Activated T-cell treated with anti-CD3 and anti-CD28 coated beads, Interleukin-2, amount 50 U/mL, for 24 hours (primary cell): ENCODE measurements at regions not wholly inside any gene's neighbourhood (a gene's known extent, or its start where the extent isn't known, plus 50 kb on each side); places are given as distances from the start of the nearest gene placed in this dataset.
"Not testable (repeated sequence)": the region's sequence is repeated elsewhere in the genome, so short reads cannot be mapped to it uniquely, and the experiment has no call there.

Source experiments
- DNase-seq: peaks from one replicate; pipeline ENCODE4 v3.0.0-alpha.2; 2020
- H3K27ac Mint-ChIP-seq: 2 replicates; pipeline ENCODE4 v1.8.0; 2020; ENCODE audit warnings: mild to moderate bottlenecking, mixed read lengths
- H3K27me3 Mint-ChIP-seq: 2 replicates; pipeline ENCODE4 v1.8.0; 2020; ENCODE audit warnings: mixed read lengths
- H3K36me3 Mint-ChIP-seq: 2 replicates; pipeline ENCODE4 v1.8.0; 2020; ENCODE audit warnings: low read depth, mixed read lengths
- H3K4me1 Mint-ChIP-seq: 2 replicates; pipeline ENCODE4 v1.8.0; 2020; ENCODE audit warnings: low read depth, mixed read lengths
- H3K4me3 Mint-ChIP-seq: 2 replicates; pipeline ENCODE4 v1.8.0; 2020; ENCODE audit warnings: mild to moderate bottlenecking, moderate library complexity, mixed read lengths
- H3K9me3 Mint-ChIP-seq: 2 replicates; pipeline ENCODE4 v1.8.0; 2020; ENCODE audit warnings: mixed read lengths

GRCh38 chr20:48124181-48124782, 339.0 kb upstream of the SULF2 start:
- DNase-seq = no peak
- H3K27ac Mint-ChIP-seq = no peak overlapping the region

GRCh38 chr20:48120120-48120519, 334.8 kb upstream of the SULF2 start:
- no peaks in the 10 kb centered on the region for H3K36me3 Mint-ChIP-seq
- no peaks in the 10 kb centered on the region for H3K4me1 Mint-ChIP-seq
- H3K9me3 Mint-ChIP-seq = no peaks in the 10 kb centered on the region
- no peak overlapping the region for H3K27ac Mint-ChIP-seq
- H3K27me3 Mint-ChIP-seq = peaks cover 17% of the 10 kb centered on the region
- H3K4me3 Mint-ChIP-seq = no peak overlapping the region
- no peak for DNase-seq

More at GRCh38 chr20:48124181-48124782, 339.0 kb upstream of the SULF2 start:
- no peak overlapping the region for H3K4me3 Mint-ChIP-seq
- H3K27me3 Mint-ChIP-seq = no peaks in the 10 kb centered on the region
- H3K36me3 Mint-ChIP-seq = no peaks in the 10 kb centered on the region
- H3K9me3 Mint-ChIP-seq = no peaks in the 10 kb centered on the region
- H3K4me1 Mint-ChIP-seq = no peaks in the 10 kb centered on the region

DNA sequence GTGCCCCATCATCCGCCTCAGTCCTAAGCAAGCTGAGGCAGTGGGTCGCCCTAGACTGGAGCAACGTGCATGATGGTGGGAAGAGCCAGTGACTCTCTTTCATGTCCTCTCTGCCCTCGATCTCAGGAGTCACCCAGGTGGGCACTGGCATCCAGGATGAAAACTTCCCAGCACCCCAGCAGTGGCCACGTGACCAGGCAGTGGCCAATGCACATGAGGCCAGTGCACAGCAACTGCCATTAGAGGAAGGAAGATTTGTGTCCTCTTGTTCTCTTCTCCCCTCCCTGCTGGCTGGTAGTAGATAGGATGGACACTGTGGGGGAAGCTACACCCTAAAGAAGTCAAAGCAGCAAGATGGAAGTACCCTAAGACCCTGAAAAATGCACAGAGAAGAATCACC, 334.1 kb upstream of the SULF2 start:
- peaks cover 24% of the 10 kb centered on the region for H3K27me3 Mint-ChIP-seq
- not testable (repeated sequence) for H3K9me3 Mint-ChIP-seq, H3K36me3 Mint-ChIP-seq, H3K27ac Mint-ChIP-seq, H3K4me1 Mint-ChIP-seq, DNase-seq, H3K4me3 Mint-ChIP-seq

GRCh38 chr20:48115502-48115901, 330.2 kb upstream of the SULF2 start:
- H3K9me3 Mint-ChIP-seq = no peaks in the 10 kb centered on the region
- H3K4me1 Mint-ChIP-seq = no peaks in the 10 kb centered on the region
- DNase-seq = no peak

GRCh38 chr20:48107560-48107959, 322.3 kb upstream of the SULF2 start:
- Mint-ChIP-seq H3K27me3 (peaks cover 3% of the 10 kb centered on the region), H3K4me3 (no peak overlapping the region), H3K36me3 (no peaks in the 10 kb centered on the region), H3K9me3 (no peaks in the 10 kb centered on the region), H3K27ac (no peak overlapping the region), H3K4me1 (no peaks in the 10 kb centered on the region)
- DNase-seq = no peak

More at GRCh38 chr20:48115502-48115901, 330.2 kb upstream of the SULF2 start:
- H3K4me3 Mint-ChIP-seq = no peak overlapping the region
- H3K36me3 Mint-ChIP-seq = no peaks in the 10 kb centered on the region
- H3K27ac Mint-ChIP-seq = no peak overlapping the region
- H3K27me3 Mint-ChIP-seq = peaks cover 32% of the 10 kb centered on the region

DNA sequence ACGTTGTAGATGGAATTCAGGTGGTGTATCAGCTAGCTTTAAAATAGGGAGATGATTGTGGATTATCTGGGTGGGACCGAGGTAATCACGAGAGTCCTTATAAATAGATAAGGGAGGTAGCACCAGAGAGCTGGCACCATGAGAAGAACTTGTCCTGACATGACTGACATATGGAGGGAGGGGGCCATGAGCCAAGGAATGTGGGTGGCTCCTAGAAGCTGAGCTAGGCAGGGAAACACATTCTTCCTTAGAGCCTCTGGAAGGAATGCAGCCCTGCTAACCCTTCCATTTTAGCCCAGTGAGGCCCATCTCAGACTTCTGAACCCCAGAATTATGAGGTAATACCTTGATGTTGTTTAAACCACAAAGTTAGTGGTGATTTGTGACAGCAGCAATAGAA, 321.1 kb upstream of the SULF2 start:
- Mint-ChIP-seq H3K9me3 (no peaks in the 10 kb centered on the region), H3K27me3 (no peaks in the 10 kb centered on the region), H3K36me3 (no peaks in the 10 kb centered on the region), H3K27ac (no peak overlapping the region), H3K4me3 (no peak overlapping the region), H3K4me1 (no peaks in the 10 kb centered on the region)
- DNase-seq = no peak

DNA sequence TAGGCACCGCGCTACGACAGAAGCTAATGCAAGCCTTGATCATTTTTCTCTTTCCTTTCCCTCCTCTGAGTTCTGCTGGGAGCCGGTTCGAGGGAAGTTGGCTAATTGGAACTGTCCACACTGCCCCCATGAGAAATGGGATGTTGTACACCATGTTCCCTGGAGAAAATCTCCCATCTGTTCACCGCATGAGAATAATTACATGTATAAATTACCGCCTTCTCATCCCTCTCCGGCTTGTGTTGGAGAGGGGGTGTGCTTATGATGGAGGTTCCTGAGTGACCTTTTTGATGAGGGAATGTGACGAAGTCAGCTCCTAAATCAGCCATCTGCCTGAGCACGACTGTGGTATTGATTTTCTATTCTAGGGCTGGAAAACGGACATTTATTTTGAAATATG, 320.2 kb upstream of the SULF2 start:
- H3K27ac Mint-ChIP-seq = no peak overlapping the region
- H3K27me3 Mint-ChIP-seq = no peaks in the 10 kb centered on the region
- H3K9me3 Mint-ChIP-seq = no peaks in the 10 kb centered on the region
- no peaks in the 10 kb centered on the region for H3K36me3 Mint-ChIP-seq
- H3K4me3 Mint-ChIP-seq = no peak overlapping the region
- H3K4me1 Mint-ChIP-seq = no peaks in the 10 kb centered on the region
- DNase-seq = no peak

GRCh38 chr20:48102931-48103660, 317.8 kb upstream of the SULF2 start:
- DNase-seq = no peak

DNA sequence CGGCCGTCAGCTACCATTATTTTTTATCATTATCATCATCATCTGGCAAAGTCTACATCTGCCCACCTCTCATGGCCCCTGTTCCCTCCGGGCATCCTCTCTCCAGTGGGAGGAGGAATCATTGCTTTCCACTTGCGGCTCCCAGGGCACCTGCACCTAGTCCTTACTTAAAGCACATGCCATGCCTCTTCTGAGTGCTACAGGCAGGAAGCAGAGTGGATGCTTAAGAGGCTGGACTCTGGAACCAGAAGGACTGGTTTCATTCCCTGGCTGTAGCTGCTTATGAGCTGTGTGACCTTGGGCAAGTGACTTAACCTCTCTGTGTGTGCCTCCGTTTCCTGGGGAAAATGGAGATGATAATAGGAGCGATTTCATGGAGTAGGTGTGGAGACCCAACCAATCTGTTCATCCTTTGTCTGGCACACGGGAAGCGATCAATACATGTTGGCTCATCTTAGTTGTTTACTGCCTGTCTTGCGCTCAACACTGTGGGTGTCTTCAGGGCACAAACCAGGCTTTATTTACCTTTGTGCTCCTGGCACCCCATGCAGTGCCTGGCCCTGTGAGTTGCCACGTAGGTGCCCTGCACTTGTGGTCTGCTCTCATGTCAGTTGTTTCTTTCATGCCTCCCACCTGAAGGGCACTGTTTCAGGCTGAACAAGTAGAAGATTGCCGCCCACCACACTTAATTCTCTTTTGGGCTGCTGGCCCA, 317.0 kb upstream of the SULF2 start:
- no peak for DNase-seq
- Mint-ChIP-seq H3K27ac (no peak overlapping the region), H3K4me1 (no peaks in the 10 kb centered on the region), H3K4me3 (no peak overlapping the region), H3K36me3 (no peaks in the 10 kb centered on the region), H3K9me3 (no peaks in the 10 kb centered on the region), H3K27me3 (no peaks in the 10 kb centered on the region)

More at GRCh38 chr20:48102931-48103660, 317.8 kb upstream of the SULF2 start:
- no peaks in the 10 kb centered on the region for H3K9me3 Mint-ChIP-seq
- H3K27me3 Mint-ChIP-seq = no peaks in the 10 kb centered on the region
- H3K27ac Mint-ChIP-seq = no peak overlapping the region
- no peak overlapping the region for H3K4me3 Mint-ChIP-seq
- H3K36me3 Mint-ChIP-seq = no peaks in the 10 kb centered on the region
- no peaks in the 10 kb centered on the region for H3K4me1 Mint-ChIP-seq

GRCh38 chr20:48100483-48100882, 315.2 kb upstream of the SULF2 start:
- DNase-seq = no peak
- Mint-ChIP-seq H3K4me3 (no peak overlapping the region), H3K36me3 (no peaks in the 10 kb centered on the region), H3K9me3 (no peaks in the 10 kb centered on the region), H3K4me1 (no peaks in the 10 kb centered on the region), H3K27me3 (no peaks in the 10 kb centered on the region), H3K27ac (no peak overlapping the region)

DNA sequence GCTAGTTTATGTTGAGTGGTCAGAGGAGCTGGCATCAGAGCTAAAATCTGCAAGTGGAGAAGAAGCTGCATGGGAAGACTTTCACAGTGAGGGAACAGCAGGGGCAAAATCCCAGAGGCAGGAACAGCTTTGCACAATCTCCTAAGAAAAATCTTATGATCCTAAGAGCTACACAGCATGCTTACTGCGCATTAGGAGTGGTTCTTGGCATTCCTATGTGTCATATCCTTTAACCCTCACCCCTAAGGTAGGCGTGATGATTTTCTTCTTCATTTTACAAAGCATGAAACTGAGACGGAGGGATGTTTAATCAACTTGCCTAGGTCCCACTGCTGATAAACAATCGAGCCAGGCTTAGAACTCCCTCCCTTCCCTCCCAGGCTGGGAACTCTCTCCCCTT, 313.6 kb upstream of the SULF2 start:
- no peaks in the 10 kb centered on the region for H3K27me3 Mint-ChIP-seq
- no peak overlapping the region for H3K27ac Mint-ChIP-seq
- no peaks in the 10 kb centered on the region for H3K4me1 Mint-ChIP-seq
- DNase-seq = no peak
- no peak overlapping the region for H3K4me3 Mint-ChIP-seq
- H3K9me3 Mint-ChIP-seq = no peaks in the 10 kb centered on the region
- H3K36me3 Mint-ChIP-seq = no peaks in the 10 kb centered on the region

DNA sequence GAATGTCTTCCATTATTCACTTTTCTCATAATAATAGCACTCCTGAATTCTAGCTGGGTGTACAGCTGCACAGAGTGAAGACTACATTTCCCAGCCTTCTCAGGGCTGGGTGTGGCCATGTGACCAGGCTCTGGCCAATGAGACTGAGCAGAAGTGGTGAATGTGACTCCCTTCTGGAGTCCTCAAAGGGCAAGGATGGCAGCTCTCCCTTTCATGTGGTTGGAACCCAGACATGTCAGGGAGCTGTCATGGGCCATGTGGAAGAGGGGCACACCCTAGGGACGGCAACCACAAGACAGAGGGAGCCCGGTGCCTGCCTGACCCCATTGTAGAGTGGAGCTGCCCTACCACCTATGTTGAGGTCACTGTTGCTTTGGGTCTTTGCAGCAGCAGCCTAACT, 312.8 kb upstream of the SULF2 start:
- Mint-ChIP-seq H3K27ac (no peak overlapping the region), H3K27me3 (peaks cover 3% of the 10 kb centered on the region), H3K4me3 (no peak overlapping the region)

DNA sequence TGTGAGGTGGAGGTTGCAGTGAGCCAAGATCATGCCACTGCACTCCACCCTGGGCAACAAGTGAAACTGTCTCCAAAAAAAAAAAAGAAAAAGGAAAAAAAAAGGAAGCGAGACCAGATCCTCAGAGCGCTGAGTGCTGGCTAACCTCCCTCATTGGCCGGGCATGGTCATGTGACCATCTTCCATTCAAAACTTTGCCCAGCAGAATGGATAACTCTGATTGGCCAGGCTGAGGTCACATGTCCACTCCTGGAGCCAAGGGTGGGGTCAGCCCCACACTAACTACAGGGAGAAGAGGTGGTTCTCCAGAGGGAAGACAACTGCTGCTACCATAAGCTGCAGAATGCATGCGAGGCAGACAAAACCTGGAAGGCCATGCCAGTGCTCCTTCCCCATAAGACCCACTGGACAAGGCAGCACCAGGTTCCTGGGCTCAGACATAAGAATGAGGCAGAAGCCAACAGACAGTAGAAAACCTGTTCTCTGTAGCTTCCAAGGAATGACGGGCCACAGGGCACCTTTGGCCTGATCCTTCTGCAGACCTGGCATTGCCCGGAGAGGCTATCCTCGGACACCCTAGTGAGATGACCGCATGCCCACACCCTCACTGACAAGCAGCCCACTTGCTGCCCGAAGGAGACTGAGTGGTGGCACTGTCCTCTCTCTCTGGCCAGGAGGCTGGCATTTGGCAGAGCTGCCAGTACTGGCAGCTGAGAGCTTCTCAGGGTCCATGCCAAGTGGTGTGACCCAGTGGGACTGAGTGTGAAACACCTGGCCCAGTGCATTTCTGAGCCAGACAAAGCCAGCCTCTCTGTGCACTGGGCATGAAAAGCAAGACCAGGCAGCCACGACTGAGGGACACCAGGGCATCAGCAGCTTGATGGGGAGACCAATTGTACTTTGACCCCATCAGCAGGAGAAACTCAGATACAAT, 311.9 kb upstream of the SULF2 start:
- no peaks in the 10 kb centered on the region for H3K36me3 Mint-ChIP-seq
- no peak overlapping the region for H3K27ac Mint-ChIP-seq
- DNase-seq = no peak
- H3K4me1 Mint-ChIP-seq = no peaks in the 10 kb centered on the region
- H3K9me3 Mint-ChIP-seq = no peaks in the 10 kb centered on the region
- H3K4me3 Mint-ChIP-seq = no peak overlapping the region
- H3K27me3 Mint-ChIP-seq = peaks cover 4% of the 10 kb centered on the region

More for the DNA sequence above, 312.8 kb upstream of the SULF2 start:
- Mint-ChIP-seq H3K9me3 (no peaks in the 10 kb centered on the region), H3K4me1 (no peaks in the 10 kb centered on the region), H3K36me3 (no peaks in the 10 kb centered on the region)
- no peak for DNase-seq

DNA sequence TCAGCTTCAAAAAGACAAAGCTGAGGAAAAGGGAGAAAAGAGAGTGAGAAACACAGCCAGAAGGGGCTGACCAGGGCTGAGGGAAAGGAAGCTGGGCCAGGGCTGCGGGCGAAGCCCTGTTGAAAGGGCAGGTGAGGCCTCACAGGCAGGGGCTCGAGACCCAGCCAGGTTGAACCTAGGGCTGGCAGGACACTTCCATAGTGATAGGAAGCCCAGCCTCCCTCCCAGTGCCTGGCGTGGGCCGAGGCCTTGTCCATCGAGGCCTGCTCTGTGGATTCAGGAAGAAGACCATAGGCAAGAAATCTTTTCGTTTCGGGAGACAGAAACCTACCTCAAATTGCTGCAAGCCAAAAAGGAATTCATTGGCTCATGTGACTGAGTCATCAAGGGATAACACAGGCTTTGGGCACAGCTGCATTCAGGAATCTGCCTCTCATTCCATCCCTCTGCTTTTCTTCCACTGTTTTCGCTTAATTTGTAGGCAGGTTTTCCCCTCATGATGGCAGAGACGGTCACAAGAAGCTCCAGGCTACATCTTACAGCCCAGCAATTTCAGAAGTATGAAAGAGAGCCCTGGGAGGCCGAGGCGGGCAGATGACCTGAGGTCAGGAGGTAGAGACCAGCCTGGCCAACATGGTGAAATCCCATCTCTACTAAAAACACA, 311.1 kb upstream of the SULF2 start:
- no peaks in the 10 kb centered on the region for H3K9me3 Mint-ChIP-seq
- H3K27ac Mint-ChIP-seq = no peak overlapping the region
- H3K4me3 Mint-ChIP-seq = no peak overlapping the region
- DNase-seq = no peak
- H3K27me3 Mint-ChIP-seq = peaks cover 4% of the 10 kb centered on the region
- no peaks in the 10 kb centered on the region for H3K4me1 Mint-ChIP-seq
- no peaks in the 10 kb centered on the region for H3K36me3 Mint-ChIP-seq
